ENCODE measurements at regions not wholly inside any gene's neighbourhood (a gene's known extent, or its start where the extent isn't known, plus 50 kb on each side); places are given as distances from the start of the nearest gene placed in this dataset.

DNA sequence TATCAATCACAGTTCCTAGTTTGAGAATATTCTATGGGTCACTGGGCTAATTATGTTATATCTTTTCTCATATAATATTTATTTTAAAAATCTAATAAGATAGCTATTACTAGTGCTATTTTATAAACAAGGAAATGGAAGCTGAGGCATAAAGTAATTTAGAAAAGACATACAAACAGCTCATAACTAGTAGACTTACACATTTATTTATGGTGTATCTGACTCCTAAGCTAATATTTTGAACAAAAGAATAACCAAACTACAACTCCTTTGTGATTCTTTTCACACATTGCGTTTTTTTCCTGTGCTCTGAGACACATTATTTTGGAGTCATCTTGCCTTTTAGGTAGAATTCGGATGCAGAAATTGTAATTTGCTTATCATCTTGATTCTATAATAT lies 742.0 kb upstream of the LRRTM4 start:
- WGBS = 62% methylated on average over 2 of the region's 2 CpGs
- DNase-seq (ENCODE audit: low spot score) = no peak
- H3K9me3 ChIP-seq (ENCODE audit: control insufficient read depth in 4 of 4, low read length in 3 of 4) = no peaks in the 10 kb centered on the region
- H3K9ac ChIP-seq (ENCODE audit: low read depth in 1 of 2, low read length in 2 of 2) = no peak overlapping the region
- H3K36me3 ChIP-seq (ENCODE audit: control insufficient read depth in 4 of 4, insufficient read depth in 3 of 4, low read depth in 1 of 4, low read length in 3 of 4) = no peaks in the 10 kb centered on the region
- H3K4me3 ChIP-seq (ENCODE audit: low read depth in 1 of 3, low read length in 3 of 3) = no peak overlapping the region
- no peaks in the 10 kb centered on the region for H3K27me3 ChIP-seq (ENCODE audit: control insufficient read depth in 4 of 4, insufficient read depth in 4 of 4, low read length in 3 of 4)
- H3K4me1 ChIP-seq (ENCODE audit: control insufficient read depth in 4 of 4, insufficient read depth in 4 of 4, low read length in 3 of 4) = no peaks in the 10 kb centered on the region
- TF ChIP-seq, protein P1, sequence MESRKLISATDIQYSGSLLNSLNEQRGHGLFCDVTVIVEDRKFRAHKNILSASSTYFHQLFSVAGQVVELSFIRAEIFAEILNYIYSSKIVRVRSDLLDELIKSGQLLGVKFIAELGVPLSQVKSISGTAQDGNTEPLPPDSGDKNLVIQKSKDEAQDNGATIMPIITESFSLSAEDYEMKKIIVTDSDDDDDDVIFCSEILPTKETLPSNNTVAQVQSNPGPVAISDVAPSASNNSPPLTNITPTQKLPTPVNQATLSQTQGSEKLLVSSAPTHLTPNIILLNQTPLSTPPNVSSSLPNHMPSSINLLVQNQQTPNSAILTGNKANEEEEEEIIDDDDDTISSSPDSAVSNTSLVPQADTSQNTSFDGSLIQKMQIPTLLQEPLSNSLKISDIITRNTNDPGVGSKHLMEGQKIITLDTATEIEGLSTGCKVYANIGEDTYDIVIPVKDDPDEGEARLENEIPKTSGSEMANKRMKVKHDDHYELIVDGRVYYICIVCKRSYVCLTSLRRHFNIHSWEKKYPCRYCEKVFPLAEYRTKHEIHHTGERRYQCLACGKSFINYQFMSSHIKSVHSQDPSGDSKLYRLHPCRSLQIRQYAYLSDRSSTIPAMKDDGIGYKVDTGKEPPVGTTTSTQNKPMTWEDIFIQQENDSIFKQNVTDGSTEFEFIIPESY (IDR thresholded peaks at IDR 0.05) = no peak
- TF ChIP-seq RXRA (IDR thresholded peaks at IDR 0.05) (no peak), YY1 (IDR thresholded peaks at IDR 0.05) (no peak), MAX (IDR thresholded peaks at IDR 0.05) (no peak), ATF3 (IDR thresholded peaks at IDR 0.05) (no peak), GABPA (IDR thresholded peaks at IDR 0.05 in 1 of 2, conservative IDR thresholded peaks at IDR 0.05 in 1 of 2) (no peak), FOXA1 (IDR thresholded peaks at IDR 0.05) (no peak), JUND (IDR thresholded peaks at IDR 0.05) (no peak), HNF4A (conservative IDR thresholded peaks at IDR 0.05) (no peak), HNF4G (IDR thresholded peaks at IDR 0.05) (no peak), FOXA2 (IDR thresholded peaks at IDR 0.05) (no peak), CTCF (IDR thresholded peaks at IDR 0.05; ENCODE audit: low read depth, low read length, missing input control) (no peak), NR2F2 (IDR thresholded peaks at IDR 0.05) (no peak), TAF1 (conservative IDR thresholded peaks at IDR 0.05) (no peak), SP1 (IDR thresholded peaks at IDR 0.05) (no peak), RAD21 (IDR thresholded peaks at IDR 0.05) (no peak), EGR1 (IDR thresholded peaks at IDR 0.05; ENCODE audit: low read depth in 2 of 2) (no peak)
- H3K27ac ChIP-seq (ENCODE audit: low read depth in 1 of 2, low read length in 2 of 2) = no peak overlapping the region

DNA sequence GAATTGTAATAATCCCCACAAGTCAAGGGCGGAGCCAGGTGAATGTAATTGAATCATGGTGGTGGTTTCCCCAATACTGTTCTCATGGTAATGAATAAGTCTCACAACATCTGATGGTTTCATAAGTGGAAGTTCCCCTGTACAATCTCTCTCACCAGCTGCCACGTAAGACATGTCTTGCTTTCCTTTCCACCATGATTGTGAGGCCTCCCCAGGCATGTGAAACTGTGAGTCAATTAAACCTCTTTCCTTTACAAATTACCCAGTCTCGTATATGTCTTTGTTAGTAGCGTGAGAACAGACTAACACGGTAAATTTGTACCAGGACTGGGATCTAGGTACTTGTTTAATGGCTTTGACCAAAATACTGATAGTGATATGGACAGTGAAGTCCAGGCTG lies 744.3 kb upstream of the REG3G start:
- Histone ChIP-seq H3K36me3 (ENCODE audit: control insufficient read depth in 4 of 4, insufficient read depth in 3 of 4, low read depth in 1 of 4, low read length in 3 of 4) (no peaks in the 10 kb centered on the region), H3K9me3 (ENCODE audit: control insufficient read depth in 4 of 4, low read length in 3 of 4) (no peaks in the 10 kb centered on the region), H3K27me3 (ENCODE audit: control insufficient read depth in 4 of 4, insufficient read depth in 4 of 4, low read length in 3 of 4) (no peaks in the 10 kb centered on the region), H3K9ac (ENCODE audit: low read depth in 1 of 2, low read length in 2 of 2) (no peak overlapping the region), H3K4me3 (ENCODE audit: low read depth in 1 of 3, low read length in 3 of 3) (no peak overlapping the region), H3K4me1 (ENCODE audit: control insufficient read depth in 4 of 4, insufficient read depth in 4 of 4, low read length in 3 of 4) (no peaks in the 10 kb centered on the region), H3K27ac (ENCODE audit: low read depth in 1 of 2, low read length in 2 of 2) (no peak overlapping the region)
- no peak for DNase-seq (ENCODE audit: low spot score)
- TF ChIP-seq MAX (IDR thresholded peaks at IDR 0.05) (no peak), ATF3 (IDR thresholded peaks at IDR 0.05) (no peak), TAF1 (conservative IDR thresholded peaks at IDR 0.05) (no peak), YY1 (IDR thresholded peaks at IDR 0.05) (no peak), HNF4A (conservative IDR thresholded peaks at IDR 0.05) (no peak)
- TF ChIP-seq, protein P1 (IDR thresholded peaks at IDR 0.05) = no peak
- 83% methylated on average over 5 of the region's 5 CpGs for WGBS
